ENCODE measurements at regions not wholly inside any gene's neighbourhood (a gene's known extent, or its start where the extent isn't known, plus 50 kb on each side); places are given as distances from the start of the nearest gene placed in this dataset.

GRCh38 chr10:61356354-61356753 lies 96.8 kb downstream of the TMEM26 start:
- Mint-ChIP-seq H3K36me3 (ENCODE audit: low read depth) (no peaks in the 10 kb centered on the region), H3K27ac (no peak overlapping the region), H3K4me3 (no peak overlapping the region), H3K4me1 (ENCODE audit: low read depth) (no peaks in the 10 kb centered on the region), H3K9me3 (no peaks in the 10 kb centered on the region), H3K27me3 (ENCODE audit: insufficient read depth) (no peaks in the 10 kb centered on the region)
- DNase-seq (ENCODE audit: low spot score), result no peak
- intact Hi-C loops (cut with micrococcal nuclease), result no loop called here

GRCh38 chr10:61355211-61355610 lies 98.0 kb downstream of the TMEM26 start:
- Mint-ChIP-seq H3K4me1 (ENCODE audit: low read depth) (no peaks in the 10 kb centered on the region), H3K36me3 (ENCODE audit: low read depth) (no peaks in the 10 kb centered on the region), H3K27ac (no peak overlapping the region), H3K27me3 (ENCODE audit: insufficient read depth) (no peaks in the 10 kb centered on the region), H3K9me3 (no peaks in the 10 kb centered on the region), H3K4me3 (no peak overlapping the region)
- intact Hi-C loops (cut with micrococcal nuclease), result no loop called here
- DNase-seq (ENCODE audit: low spot score), result no peak

GRCh38 chr10:61354401-61354975 lies 98.7 kb downstream of the TMEM26 start:
- Mint-ChIP-seq H3K27ac (no peak overlapping the region), H3K4me1 (ENCODE audit: low read depth) (no peaks in the 10 kb centered on the region), H3K9me3 (no peaks in the 10 kb centered on the region), H3K36me3 (ENCODE audit: low read depth) (no peaks in the 10 kb centered on the region), H3K27me3 (ENCODE audit: insufficient read depth) (no peaks in the 10 kb centered on the region), H3K4me3 (no peak overlapping the region)
- intact Hi-C loops (cut with micrococcal nuclease), result no loop called here
- DNase-seq (ENCODE audit: low spot score), result no peak

GRCh38 chr10:61350794-61351193 lies 102.4 kb downstream of the TMEM26 start:
- Mint-ChIP-seq H3K4me1 (ENCODE audit: low read depth) (no peaks in the 10 kb centered on the region), H3K9me3 (no peaks in the 10 kb centered on the region), H3K27ac (no peak overlapping the region), H3K27me3 (ENCODE audit: insufficient read depth) (no peaks in the 10 kb centered on the region), H3K4me3 (no peak overlapping the region), H3K36me3 (ENCODE audit: low read depth) (no peaks in the 10 kb centered on the region)
- no peak for DNase-seq (ENCODE audit: low spot score)
- intact Hi-C loops (cut with micrococcal nuclease), result no loop called here

DNA sequence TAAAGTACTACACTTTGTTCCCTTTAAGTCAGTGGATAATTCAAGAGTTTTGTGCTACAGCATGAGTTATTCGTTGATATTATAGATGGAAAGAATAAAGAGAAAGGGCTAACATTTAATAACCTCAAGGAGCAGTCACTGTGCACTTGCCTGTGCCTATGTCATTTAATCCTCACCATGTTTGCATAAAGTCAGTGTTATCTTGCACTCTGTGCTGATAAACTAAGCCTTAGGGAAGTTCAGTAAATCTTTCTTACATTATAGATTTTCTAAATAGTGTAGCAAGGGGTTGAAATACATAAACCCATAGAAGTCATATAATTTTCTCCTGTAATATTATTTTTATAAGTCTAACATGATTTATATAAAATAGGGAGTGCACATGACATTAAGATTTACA lies 103.1 kb downstream of the TMEM26 start:
- DNase-seq (ENCODE audit: low spot score), result no peak
- H3K27ac Mint-ChIP-seq, result no peak overlapping the region
- H3K9me3 Mint-ChIP-seq, result no peaks in the 10 kb centered on the region
- H3K36me3 Mint-ChIP-seq (ENCODE audit: low read depth), result no peaks in the 10 kb centered on the region
- no peaks in the 10 kb centered on the region for H3K27me3 Mint-ChIP-seq (ENCODE audit: insufficient read depth)
- no peak overlapping the region for H3K4me3 Mint-ChIP-seq
- no peaks in the 10 kb centered on the region for H3K4me1 Mint-ChIP-seq (ENCODE audit: low read depth)
- intact Hi-C loops (cut with micrococcal nuclease), result no loop called here

GRCh38 chr10:61346796-61347413 lies 106.3 kb downstream of the TMEM26 start:
- DNase-seq (ENCODE audit: low spot score), result no peak
- intact Hi-C loops (cut with micrococcal nuclease), result no loop called here
- no peaks in the 10 kb centered on the region for H3K27me3 Mint-ChIP-seq (ENCODE audit: insufficient read depth)
- H3K27ac Mint-ChIP-seq, result no peak overlapping the region
- no peaks in the 10 kb centered on the region for H3K36me3 Mint-ChIP-seq (ENCODE audit: low read depth)
- H3K9me3 Mint-ChIP-seq, result no peaks in the 10 kb centered on the region
- no peak overlapping the region for H3K4me3 Mint-ChIP-seq
- no peaks in the 10 kb centered on the region for H3K4me1 Mint-ChIP-seq (ENCODE audit: low read depth)

- DNase-seq (ENCODE audit: low spot score), result no peak
- Mint-ChIP-seq H3K27ac (no peak overlapping the region), H3K9me3 (no peaks in the 10 kb centered on the region), H3K4me1 (ENCODE audit: low read depth) (no peaks in the 10 kb centered on the region), H3K36me3 (ENCODE audit: low read depth) (no peaks in the 10 kb centered on the region), H3K27me3 (ENCODE audit: insufficient read depth) (no peaks in the 10 kb centered on the region), H3K4me3 (no peak overlapping the region)
- intact Hi-C loops (cut with micrococcal nuclease), result no loop called here
Measured at GRCh38 chr10:61343796-61344195, 109.4 kb downstream of the TMEM26 start.

DNA sequence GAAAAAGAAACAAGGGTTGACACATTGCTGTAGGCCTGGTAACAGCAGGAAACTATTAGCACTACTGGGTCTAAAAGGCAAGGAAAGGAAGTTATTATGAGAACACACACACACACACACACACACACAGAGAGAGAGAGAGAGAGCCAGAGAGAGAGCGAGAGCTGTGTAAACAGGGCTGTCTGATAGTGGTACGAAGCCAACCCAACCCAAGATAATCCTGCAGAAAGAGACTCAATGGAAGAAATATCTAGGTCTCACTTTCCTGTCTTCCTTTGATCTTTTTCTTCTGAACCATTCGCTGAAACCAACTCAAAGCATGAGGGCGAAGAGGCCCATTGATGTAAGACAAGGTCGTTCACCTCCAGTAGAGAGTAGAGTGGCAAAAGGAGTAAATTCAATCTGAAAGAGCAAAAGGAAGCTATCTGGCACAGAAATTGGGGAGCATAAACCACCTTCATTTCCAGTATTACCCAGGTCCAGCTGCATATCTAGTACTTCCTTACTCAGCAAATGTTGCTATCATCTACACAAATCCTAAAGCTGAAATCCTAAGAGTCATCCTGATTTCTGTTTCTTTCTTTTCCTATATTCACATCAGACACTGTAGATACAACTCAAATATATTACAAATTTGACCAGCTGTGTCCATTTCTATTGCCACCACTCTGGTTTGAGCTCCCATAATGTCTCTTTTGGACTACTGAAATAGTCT lies 110.2 kb downstream of the TMEM26 start:
- H3K4me1 Mint-ChIP-seq (ENCODE audit: low read depth), result no peaks in the 10 kb centered on the region
- H3K36me3 Mint-ChIP-seq (ENCODE audit: low read depth), result no peaks in the 10 kb centered on the region
- no peaks in the 10 kb centered on the region for H3K27me3 Mint-ChIP-seq (ENCODE audit: insufficient read depth)
- DNase-seq (ENCODE audit: low spot score), result no peak
- H3K4me3 Mint-ChIP-seq, result no peak overlapping the region
- intact Hi-C loops (cut with micrococcal nuclease), result no loop called here
- H3K9me3 Mint-ChIP-seq, result no peaks in the 10 kb centered on the region
- H3K27ac Mint-ChIP-seq, result no peak overlapping the region

GRCh38 chr10:61341008-61341407 lies 112.2 kb downstream of the TMEM26 start:
- Mint-ChIP-seq H3K4me1 (ENCODE audit: low read depth) (no peaks in the 10 kb centered on the region), H3K27me3 (ENCODE audit: insufficient read depth) (no peaks in the 10 kb centered on the region), H3K9me3 (no peaks in the 10 kb centered on the region), H3K36me3 (ENCODE audit: low read depth) (no peaks in the 10 kb centered on the region), H3K27ac (no peak overlapping the region), H3K4me3 (no peak overlapping the region)
- no peak for DNase-seq (ENCODE audit: low spot score)
- intact Hi-C loops (cut with micrococcal nuclease), result no loop called here

DNA sequence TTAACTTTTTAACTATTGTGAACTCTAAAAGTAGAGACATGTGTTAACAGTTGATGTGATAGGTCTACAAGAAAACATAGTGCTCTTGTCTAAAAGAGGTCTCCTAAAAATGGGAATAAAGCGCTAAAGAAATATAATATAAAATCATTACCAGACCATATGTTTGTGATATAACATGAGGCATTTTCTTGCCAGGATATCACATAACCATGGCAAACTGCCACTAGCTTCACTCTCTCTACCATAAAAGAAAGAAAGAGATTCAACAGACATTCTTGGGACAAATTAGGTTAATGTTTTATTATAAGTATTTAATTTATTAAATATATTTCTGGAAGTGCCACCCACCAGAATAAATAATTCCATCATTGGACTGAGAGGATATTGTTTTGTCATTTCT lies 115.0 kb downstream of the TMEM26 start:
- intact Hi-C loops (cut with micrococcal nuclease), result no loop called here
- Mint-ChIP-seq H3K9me3 (peaks cover 3% of the 10 kb centered on the region), H3K36me3 (ENCODE audit: low read depth) (no peaks in the 10 kb centered on the region), H3K4me3 (no peak overlapping the region), H3K27me3 (ENCODE audit: insufficient read depth) (no peaks in the 10 kb centered on the region), H3K27ac (no peak overlapping the region), H3K4me1 (ENCODE audit: low read depth) (no peaks in the 10 kb centered on the region)
- no peak for DNase-seq (ENCODE audit: low spot score)

GRCh38 chr10:61337741-61338140 lies 115.4 kb downstream of the TMEM26 start:
- H3K4me3 Mint-ChIP-seq, result no peak overlapping the region
- no peak for DNase-seq (ENCODE audit: low spot score)
- H3K27ac Mint-ChIP-seq, result no peak overlapping the region
- H3K9me3 Mint-ChIP-seq, result peaks cover 3% of the 10 kb centered on the region
- no peaks in the 10 kb centered on the region for H3K27me3 Mint-ChIP-seq (ENCODE audit: insufficient read depth)
- no peaks in the 10 kb centered on the region for H3K4me1 Mint-ChIP-seq (ENCODE audit: low read depth)
- no peaks in the 10 kb centered on the region for H3K36me3 Mint-ChIP-seq (ENCODE audit: low read depth)
- intact Hi-C loops (cut with micrococcal nuclease), result no loop called here

DNA sequence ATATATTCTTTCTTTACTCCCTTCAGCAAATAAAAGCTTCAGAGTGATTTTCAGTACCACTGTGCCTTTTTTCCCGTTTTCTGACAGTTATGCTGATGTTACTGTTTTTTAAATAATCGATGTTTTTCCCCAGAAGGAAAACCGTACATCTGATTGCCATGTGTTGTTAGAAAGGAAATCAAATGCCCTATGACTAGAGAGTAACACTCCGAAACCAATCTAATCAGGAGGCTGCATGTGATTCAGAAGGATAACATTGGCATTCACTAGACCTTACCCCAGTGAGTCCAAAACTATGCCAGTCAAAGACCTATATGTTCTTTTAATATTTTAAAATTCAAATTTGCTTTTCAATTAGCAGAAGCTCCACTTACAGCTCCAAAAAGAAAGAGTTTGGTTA lies 116.3 kb downstream of the TMEM26 start:
- DNase-seq (ENCODE audit: low spot score), result no peak
- Mint-ChIP-seq H3K4me1 (ENCODE audit: low read depth) (no peaks in the 10 kb centered on the region), H3K36me3 (ENCODE audit: low read depth) (no peaks in the 10 kb centered on the region), H3K4me3 (no peak overlapping the region), H3K9me3 (peaks cover 3% of the 10 kb centered on the region), H3K27ac (no peak overlapping the region), H3K27me3 (ENCODE audit: insufficient read depth) (no peaks in the 10 kb centered on the region)
- intact Hi-C loops (cut with micrococcal nuclease), result no loop called here

- no peaks in the 10 kb centered on the region for H3K27me3 Mint-ChIP-seq (ENCODE audit: insufficient read depth)
- peaks cover 3% of the 10 kb centered on the region for H3K9me3 Mint-ChIP-seq
- H3K36me3 Mint-ChIP-seq (ENCODE audit: low read depth), result no peaks in the 10 kb centered on the region
- no peaks in the 10 kb centered on the region for H3K4me1 Mint-ChIP-seq (ENCODE audit: low read depth)
- intact Hi-C loops (cut with micrococcal nuclease), result no loop called here
- DNase-seq (ENCODE audit: low spot score), result no peak
- H3K4me3 Mint-ChIP-seq, result no peak overlapping the region
- no peak overlapping the region for H3K27ac Mint-ChIP-seq
Measured at GRCh38 chr10:61335359-61335758, 117.8 kb downstream of the TMEM26 start.
